RPMI7951 (cell line): ENCODE measurements at regions not wholly inside any gene's neighbourhood (a gene's known extent, or its start where the extent isn't known, plus 50 kb on each side); places are given as distances from the start of the nearest gene placed in this dataset.

Experiments used
- DNase-seq: peaks from one replicate; pipeline ENCODE4 v3.0.0-alpha.2; 2012; ENCODE audit warnings: low read depth

DNA sequence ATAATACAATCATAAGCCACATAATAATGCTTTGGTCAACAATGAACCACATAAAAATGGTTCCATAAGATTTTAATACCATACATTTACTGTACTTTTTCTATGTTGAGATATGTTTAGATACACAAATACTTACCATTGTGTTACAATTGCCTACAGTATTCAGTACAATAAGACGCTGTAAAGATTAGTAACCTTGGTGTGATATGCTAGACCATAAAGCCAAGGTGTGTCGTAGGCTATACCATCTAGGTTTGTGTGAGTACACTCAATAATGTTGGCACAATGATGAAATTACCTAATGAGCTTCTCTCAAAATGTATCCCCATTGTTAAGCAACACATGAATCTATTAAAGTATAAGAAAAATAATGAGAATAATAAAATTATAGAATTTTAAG, 662.3 kb downstream of the SATB2 start:
- DNase-seq: no peak

DNA sequence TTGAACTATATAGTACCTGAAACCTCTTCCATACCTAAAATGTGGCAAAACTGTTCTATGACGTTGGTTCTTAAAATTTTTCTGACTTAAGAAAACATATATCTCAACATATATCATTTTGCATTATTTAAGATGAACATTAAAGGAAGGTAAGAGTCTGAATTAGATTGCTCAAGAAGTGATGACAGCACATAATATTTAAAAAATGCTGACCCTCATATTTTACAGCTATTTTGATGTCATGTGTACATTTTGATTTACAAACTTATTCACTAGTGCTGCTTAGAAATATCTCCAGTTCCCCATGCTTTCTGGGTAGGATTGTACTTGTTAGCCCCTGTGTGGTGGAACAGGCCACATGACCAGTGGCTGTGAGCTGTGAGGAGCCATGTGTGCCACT, 666.1 kb downstream of the SATB2 start:
- DNase-seq: no peak

DNA sequence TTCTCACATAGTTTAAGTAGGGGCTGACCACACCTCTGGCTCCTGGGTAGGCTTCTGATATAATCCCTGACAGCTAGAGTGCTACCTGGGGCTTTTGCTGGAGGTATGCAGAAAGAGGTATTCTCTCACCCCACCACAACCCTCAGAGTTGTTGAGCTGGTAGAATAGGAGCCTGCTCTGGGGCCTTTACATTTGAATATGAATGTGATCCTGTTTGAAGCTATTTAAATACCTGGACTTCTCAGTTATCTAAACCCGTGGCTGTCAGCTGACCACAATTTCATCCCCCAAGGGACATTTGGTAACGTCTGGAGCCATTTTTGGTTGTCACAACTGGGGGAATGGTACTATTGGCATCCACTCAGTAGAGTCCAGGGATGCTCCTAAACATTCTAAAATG, 669.1 kb downstream of the SATB2 start:
- no peak for DNase-seq

DNA sequence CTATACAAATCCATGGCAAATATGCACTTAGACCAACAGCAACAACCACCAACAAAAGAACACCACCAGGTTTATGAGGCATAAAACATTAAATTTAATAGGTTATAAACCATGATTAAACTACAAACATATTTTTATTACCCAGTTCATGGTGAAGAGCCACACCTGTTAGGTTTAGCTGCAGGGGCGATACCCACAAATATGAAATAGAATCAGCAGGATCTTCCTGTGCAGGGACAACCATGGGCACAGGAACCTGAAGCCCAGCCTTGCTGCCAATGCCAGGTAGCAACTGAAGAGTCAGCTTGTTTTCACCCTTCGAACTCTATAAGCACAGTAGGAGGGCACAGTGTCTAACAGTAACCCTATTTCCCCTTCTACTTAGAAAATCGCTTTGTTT, 675.0 kb downstream of the SATB2 start:
- DNase-seq: no peak

DNA sequence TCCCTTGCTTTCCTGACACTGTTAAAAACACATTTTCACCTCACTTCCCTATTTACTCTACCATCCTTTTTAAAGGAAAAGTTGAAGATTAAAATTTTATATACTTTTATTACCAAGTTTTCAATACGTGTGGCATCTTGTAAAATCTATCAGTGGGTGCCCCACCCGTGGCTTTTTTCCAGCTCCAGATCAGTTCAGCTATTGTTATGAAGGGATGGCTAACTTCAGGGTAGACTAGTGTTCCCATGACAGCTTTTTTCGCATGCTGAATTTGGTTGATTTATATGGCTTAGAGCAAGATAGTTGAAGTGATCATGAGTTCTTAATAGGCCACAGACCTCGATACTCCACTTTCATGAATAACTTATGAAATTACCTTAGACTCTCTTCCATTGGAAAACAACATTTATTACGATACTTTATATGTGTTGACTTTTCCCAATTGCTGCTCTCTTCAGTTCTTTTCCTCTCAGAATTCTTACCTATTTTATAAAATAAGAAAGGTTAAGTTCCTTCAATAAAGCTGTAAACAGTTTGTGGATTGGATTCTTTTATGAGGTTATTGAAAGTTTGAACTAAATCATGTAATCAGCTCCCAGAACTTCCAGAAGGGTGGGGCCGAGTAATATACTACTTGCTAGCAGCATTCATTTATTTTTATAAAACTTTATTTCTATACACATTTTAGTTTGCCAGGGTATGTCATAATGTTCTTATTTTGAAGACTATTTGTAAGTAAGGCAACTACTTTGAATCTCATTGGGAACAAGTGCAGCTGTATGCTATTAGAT, 680.9 kb downstream of the SATB2 start:
- no peak for DNase-seq

DNA sequence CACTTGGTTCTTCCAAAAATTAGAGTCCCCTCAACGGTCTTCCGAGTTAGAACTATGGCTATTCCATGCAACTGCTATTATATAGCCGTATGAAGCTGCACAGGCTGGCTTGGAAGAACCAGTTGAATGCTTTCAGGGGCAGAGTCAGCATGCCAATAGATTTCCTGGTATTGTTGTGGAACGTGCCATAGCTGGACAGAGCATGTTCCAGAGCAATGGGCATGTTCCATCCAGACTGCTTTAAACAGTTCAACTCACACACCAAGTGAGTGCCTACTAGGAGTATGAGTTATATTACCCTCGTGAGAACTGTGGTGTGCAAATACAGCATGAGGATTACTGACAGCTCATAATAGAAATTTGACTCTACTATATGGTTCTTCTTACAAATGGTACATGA, 682.0 kb downstream of the SATB2 start:
- peak; percentile 6 for DNase-seq

DNA sequence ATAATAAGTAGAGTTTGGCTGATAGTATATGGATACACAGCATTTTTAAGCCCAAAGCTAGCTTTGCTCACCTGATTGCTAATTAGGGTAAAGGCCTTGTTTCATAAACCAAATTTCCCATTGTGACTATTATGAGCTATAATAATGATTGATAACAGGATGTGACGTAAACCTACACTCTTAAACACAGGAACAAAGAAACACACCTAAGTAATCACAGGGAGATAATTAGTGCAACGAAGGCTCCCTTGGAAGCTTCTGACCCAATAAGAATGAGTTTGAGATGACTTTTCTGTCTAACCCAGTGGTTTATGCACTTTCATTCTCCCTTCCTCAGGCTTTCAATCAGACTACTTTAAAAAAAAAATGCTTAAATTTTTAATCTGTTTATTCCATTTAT, 683.2 kb downstream of the SATB2 start:
- no peak for DNase-seq

DNA sequence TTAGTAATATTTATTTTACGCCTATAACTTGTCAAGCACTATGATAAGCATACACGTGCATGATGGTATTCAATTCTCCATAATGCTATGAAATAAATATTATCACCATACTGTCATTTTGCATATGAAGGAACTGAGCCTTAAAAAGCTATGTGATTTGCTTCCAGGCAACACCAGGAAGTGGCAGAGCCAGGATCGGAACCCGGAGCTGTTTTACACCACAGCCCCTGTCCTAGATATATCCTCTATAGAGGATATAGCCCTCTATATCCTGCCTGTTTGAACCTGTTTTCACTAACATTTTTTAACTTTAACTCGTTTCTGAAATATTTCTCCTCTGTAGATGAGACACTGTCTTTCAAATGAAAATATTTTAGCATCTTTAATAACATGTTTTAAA, 690.0 kb downstream of the SATB2 start:
- no peak for DNase-seq

DNA sequence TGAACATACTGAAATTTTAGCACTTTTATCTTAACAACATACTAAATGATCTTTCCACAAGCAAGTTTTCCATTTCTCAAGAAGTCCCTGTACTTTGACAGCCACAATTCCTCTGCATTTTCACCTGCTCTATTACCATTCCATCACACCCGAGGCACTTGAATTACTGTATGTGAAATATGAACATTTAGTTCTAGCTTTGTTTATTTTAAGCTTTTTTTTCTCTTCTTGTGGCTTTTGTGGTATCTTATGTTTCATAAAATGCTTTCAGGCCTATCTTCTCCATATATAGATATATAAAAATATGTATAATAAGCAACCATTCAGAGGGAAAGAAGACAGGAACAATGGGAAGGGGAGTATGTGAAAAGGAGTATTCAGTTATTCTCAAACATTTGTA, 693.9 kb downstream of the SATB2 start:
- DNase-seq: no peak

DNA sequence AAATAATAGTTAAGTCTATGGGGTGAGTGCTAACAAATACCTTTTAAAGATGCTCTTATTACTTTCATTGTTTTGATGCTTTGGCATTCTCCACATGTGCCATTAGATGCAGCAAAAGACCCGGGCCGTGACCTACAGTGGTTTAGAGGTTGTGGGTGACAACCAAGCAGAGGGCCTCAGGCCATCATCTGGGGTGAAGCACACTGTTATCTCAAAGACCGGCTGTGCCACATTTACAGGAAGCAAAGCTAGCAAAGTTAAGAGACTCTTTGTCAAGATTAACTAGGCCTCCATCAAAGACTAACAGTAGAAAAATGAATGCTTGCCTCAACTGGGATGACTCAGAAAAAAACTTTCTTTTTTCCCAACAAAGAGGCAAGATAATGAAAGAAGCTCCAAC, 695.3 kb downstream of the SATB2 start:
- DNase-seq: peak; percentile 77

DNA sequence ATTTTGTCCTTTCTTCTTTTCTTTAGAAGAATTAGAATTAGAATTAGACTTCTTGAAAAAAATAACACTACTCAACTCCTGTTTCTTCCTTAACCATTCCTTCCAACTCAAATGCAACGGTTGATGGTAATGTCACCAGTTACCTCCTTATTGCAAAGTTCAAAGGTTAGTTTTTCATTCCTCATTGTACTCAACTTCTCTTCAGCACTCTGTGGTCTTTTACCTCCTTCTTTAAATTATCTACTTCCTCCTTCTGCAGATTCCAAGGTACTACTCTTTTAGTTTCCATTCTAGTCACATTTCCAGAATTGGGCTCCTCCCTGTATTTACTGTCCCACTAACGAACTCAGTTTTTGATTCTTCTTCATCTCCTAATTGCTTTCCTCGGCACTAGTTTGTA, 700.7 kb downstream of the SATB2 start:
- DNase-seq: no peak

DNA sequence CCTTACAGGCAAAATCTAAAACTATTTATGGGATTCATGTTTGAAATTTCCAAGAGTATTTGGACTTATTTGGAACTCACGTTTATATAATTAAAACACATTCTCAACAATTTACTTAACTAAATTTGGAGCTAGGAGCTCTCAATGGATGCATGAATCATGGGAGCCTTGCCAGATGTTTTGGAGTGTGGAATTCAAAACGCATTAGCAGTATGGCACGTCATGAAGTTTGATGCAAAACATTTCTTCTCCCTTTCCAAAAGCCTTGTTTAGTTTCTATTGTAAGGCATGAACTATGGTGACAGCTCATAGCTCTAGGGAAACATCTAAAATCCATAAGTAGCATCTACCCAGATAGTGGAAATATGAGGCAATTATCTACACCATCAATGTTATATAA, 701.6 kb downstream of the SATB2 start:
- DNase-seq: peak; percentile 44

DNA sequence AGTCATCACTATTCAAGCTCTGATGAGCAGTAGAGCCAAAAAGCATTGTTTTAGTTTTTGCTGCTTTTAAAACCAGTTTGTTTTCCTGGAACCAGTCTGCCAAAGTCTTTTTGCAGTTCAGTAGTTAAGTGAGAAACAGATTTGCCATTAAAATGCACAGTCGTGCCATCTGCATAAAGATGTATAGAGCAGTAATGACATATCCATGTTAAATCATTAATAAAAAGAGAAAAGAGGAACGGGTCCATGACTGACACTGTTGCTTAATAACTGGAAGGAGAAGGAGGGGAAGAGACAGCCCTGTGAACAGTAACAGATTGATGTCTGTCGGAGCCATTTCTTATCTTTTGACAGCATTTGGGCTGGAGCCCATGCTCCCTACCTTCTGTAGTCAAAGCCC, 704.6 kb downstream of the SATB2 start:
- no peak for DNase-seq

DNA sequence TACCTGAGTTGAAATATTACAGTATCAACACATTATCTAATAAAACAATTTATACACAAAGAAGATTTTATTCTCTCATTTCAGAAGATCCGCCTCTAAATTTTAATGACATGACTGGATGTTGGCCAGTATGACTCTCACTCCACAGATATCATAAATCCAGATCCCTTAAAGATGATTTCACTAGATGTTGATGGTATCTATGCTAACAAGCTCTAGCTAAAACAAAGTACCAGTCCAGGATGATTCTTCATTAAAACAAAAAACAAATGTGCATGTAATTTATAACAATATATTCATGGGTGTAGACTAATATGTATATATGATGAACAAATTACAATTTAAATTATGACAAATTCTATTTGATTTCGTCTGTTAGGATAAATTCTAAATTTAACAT, 708.4 kb downstream of the SATB2 start:
- DNase-seq: no peak

DNA sequence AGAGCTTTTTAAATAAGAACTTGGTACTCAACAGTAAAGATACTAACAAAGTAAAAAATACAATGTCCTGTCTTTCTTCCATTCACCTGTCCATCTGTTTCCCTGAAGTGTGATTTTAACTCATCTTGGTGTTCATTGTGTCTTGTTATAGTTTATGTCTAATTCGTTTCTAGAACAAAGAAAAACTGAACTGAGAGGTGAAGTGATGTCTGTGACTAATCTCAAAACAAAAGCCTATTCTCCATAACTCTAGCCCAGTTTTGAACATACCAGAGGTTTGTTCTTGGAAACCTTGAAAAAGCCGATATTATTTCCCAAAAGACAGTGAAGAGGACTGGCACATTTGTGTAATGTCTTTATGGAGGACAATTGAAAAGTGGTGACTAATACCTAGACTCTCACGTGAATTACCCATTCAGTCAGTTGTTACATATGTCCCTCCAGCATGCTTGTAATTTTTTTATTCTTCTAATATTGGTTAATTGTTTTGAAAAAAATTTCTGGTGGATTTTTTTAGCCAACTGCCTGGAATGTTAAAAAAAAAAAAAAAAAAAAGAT, 725.8 kb downstream of the SATB2 start:
- DNase-seq: no peak

DNA sequence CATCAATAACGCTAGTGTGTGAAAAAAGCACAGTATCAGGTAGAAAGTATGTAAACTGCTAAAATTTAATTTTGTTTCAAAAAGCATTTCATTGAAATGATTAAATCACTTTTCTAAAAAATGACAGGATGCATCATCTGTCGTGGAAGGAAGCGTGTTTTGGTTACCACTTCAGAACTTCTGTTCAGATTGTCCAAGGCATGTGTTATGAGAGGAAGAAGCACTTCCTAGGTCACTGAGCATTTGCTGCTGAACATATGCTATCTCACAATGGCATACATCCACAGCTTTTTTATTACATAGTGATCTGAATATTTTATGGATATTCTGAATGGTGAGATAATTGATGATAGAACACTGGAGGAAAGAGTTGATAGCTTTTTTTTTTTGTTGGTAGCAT, 737.5 kb downstream of the SATB2 start:
- no peak for DNase-seq

DNA sequence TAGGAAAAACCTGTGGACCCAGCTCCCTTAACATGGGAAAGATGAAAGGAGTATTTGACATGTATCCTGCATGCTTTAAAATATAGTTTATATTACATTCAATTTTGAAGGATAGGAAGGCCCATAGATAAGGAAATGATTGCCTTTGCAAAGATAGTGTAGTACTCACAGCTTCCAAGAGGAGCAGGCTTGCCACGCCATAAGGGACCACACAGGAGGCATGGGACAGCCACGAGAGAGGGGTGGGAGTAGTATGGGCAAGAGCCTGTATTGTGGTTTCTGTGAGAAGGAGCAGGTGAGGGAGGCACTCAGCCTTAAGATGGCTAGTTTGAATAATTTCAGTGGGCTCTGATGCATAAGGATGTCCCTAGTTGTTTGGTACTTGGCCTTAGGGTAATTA, 740.3 kb downstream of the SATB2 start:
- no peak for DNase-seq

DNA sequence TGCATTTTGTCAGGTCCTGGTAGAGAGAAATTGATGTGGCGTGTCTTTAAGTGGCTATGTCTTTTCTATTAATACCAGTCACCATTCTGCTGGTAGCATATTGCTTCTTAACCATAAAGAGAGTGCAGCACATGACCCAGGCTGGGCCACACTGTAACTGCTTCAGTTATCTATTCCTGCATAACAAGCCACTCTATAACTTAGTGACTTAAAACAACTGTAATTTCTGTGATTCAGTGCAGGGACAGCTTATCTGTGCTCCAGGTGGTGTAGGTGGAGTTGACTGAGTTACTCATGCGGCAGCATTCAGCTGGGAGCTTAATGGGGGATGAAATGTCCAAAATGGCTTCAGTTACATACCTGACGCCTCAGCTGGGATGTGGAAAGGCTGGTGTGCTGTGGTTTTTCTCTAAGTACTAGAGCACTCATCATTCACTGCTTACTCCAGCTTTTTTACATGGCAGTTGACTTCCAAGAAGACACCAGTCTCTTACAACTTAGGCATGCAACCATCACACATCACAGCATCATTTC, 742.4 kb downstream of the SATB2 start:
- no peak for DNase-seq

DNA sequence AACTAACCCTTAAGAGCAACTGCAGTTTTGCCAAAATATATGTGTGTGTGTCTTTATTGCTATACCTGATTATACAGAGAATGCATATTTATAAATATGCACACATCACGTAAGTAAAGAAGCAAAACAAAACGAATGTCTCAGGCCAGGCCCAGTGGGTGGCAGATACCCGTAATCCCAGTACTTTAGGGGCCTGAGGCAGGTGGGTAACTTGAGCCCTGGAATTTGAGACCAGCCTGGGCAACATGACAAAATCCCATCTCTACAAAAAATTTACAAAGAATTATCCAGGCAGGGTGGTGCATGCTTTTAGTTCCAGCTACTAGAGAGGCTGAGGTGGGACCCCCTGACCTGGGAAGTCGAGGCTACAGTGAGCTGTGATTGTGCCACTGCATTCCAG, 745.3 kb downstream of the SATB2 start:
- DNase-seq: no peak

DNA sequence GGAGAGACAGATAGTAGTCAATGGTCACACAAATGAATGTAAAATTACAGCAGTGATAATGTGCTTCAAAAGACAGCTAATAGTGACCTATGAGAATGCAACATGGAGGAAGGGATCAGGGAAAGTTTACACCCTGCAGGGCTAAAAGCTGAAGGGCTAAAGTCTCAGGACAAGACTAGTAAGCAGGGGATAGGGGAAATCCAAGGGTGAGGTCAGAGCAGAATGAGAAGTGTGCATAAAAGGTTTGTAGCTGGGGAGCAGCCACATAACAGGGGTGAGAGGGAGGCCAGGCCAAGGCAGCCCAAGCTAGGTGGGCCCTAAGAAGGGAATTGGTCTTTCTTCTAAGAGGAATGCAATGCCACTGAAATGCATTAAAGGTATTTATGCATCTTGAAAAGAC, 746.3 kb downstream of the SATB2 start:
- DNase-seq: no peak

DNA sequence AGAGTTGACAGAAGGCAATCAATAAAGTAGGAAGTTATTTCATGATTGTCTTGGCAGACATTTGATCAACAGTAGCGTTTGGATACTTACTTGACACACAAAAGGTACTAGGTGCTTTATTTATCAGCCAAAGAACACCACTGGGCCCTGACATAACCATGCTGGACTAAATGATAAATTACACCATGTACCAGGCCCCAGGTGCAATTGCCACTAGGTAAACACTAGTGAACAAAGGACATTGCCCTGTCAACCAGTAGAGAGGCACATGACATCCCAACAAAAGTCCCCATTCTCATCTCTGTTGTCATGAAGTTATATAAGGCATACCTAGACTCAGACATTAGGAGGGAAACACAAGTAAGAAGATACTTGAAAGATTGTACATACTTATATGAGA, 747.2 kb downstream of the SATB2 start:
- no peak for DNase-seq

DNA sequence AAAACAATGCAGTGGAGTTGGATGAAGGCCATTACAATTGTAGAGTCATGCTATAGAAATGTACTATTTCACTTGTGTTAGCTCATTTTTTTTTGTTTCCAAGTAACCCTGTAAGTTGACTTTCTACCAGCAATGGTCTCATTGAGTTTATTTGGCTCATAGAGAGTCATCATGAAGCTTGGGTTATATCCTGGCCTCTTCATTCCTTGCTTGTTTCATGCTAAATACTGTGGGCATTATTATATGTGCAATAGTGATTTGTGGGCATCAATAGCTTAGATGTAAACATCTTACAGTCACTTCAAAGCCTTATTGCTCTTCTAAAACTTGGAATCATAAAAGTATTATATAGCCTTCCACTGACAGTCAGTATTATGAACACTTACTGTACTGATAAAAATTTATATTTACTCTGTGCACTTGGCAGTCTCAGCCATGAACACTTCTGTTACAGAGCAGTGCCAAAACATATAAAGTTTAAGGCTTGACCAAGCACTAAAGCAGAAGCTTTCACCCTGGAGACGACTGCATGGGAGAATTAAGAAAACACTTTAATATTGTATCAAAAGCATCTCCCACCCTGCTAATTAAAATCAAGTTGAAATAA, 751.2 kb downstream of the SATB2 start:
- DNase-seq: no peak

DNA sequence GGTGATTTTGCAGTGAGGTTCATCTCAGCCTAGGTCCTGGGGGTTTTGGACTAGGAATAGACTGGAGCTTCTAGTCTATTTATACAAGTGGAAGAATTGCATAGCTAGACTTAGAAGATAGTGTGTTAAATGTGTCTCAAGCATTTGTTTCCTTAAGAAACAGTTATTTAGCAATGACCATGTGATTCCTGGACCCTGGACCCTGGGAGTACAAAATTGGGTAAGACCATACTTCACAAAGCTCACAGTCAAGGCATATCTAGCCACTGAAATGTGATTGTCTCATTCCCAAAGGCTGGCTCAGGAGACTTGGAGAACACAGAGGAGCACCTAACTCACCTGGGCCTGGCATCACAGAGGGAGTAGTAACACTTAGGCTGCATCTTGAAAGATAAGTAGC, 754.5 kb downstream of the SATB2 start:
- no peak for DNase-seq
